Stimulated activated CD8-positive, alpha-beta memory T cell treated with anti-CD3 and anti-CD28 coated beads, Interleukin-15, amount 100 ng/mL, for 4 hours (primary cell): ENCODE measurements at regions not wholly inside any gene's neighbourhood (a gene's known extent, or its start where the extent isn't known, plus 50 kb on each side); places are given as distances from the start of the nearest gene placed in this dataset.

Experiments used
- DNase-seq, 2 donors: peaks; one replicate each; pipeline ENCODE4 v3.0.0-alpha.2; 2020; ENCODE audit warnings: low read depth in 2 of 2

DNA sequence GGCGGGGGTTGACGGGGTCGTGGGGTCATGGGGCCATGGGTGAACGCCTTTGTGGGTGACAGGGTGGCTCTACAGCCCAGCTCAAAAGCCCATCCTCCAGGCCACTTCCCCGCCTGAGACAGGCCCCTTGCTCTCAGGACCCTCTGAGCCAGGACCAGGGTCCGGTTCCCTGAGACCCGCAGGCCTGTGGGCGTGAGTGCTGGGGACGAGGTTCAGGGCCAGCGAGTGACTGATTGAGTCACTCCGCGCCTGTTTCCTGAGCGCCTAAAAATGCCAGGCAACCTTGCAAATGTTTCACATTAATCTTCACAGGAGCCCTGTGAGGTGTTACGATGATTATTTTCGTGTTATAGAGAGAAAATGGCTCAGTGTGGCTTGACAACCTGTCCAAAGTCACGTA lies 97.8 kb downstream of the ZNF674 start:
- no peak for DNase-seq

- DNase-seq: peak; percentile 74 to 79
Observed at GRCh38 chrX:46446727-46447378, 98.4 kb downstream of the ZNF674 start.

- DNase-seq: no peak
Observed at GRCh38 chrX:46444011-46444410, 101.2 kb downstream of the ZNF674 start.

- DNase-seq: no peak
Observed at GRCh38 chrX:46436744-46437143, 108.5 kb downstream of the ZNF674 start.

GRCh38 chrX:46433892-46434291 lies 111.3 kb downstream of the ZNF674 start:
- DNase-seq: no peak

DNA sequence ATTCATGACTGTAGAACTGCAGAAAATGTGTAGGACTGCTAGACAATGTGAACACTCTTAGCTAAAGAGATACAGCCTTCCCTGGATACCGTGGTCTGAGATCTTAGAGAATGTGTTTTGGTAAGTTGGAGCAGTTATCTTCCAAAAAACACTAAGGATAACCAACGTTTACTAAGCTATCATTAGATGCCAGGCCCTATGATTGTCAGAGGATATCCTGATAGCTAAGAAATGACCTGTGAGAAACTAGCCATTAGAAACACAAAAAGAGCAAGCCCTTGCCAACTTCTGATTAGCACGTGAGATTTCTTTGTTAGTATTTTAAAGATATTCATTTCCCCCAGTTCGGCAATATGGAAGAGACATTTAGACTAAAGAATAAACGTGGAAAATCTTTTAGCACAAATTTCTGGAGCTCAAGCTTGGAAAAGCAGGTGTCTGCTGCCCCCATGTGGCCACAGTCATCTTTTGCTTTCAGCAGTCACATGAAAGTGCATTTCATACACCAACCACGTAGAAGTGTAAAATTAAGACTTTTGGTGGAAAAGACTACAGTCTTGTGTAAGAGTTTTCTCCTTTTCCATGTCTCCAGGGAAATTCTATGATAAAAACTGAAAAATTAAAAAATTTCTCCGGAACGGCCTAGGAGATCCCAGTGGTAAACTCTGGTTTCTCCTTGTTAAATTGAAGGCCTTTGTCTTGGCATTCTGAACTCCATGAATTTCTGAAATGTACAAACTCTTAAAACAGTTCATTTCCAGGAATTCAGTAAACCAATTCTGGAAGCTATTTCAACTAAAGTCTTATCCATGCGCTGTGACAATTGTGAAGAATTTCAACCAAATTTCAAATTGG lies 136.4 kb downstream of the ZNF674 start:
- peak; percentile 7 to 46 for DNase-seq

DNA sequence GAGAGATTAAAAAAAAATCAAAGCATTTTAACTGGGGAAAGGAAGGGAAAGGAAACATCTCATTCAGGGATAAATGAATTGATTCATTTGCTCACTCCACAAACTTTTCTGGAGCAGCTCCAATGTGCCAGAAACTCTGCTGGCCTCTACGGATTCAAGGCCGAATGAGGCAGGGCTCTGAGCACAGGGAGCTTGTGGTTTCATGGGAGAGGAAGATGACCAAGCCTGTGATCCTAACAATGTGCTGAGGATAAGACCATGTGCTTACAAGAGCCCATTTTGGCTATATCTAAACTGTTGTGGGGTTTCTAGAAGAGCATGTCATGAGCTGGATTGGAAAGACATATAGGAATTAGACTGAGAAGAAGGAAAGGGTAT lies 137.5 kb downstream of the ZNF674 start:
- no peak for DNase-seq

DNA sequence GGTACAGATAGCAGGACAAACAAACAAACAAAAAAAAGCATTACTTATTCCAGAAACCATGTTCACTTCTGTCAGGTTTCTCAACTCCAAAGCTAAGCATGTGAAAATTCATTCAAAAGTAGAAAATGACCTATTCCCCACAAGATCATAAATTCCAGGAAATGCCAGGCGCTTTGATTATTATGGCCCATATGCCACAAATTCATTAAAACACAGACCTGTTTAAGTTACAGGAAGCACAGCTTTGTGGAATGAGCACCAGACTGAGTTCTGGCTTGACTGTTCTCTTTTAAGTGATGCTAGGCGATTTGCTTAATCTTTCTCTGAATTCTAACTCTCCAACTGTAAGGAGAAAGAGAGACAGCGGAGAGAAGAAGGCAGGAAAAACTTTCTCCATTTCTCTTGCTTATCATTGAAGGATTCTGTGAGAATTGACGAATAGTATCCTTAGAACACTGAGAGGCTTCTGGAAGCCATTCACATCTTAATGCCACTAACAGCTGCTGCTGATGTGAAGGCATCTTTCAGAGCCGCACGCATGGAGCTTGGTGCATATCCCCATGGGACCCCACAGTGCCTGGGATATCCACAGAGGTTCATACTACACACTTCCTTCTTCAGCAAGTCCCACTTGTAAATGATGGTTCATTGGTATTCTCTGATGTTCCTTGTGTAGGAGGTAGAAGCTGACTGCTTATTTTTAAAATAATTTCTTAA lies 138.0 kb downstream of the ZNF674 start:
- no peak for DNase-seq

- DNase-seq: no peak
Observed at GRCh38 chrX:46404774-46405173, 140.4 kb downstream of the ZNF674 start.

- no peak for DNase-seq
Observed at GRCh38 chrX:46400530-46401443, 144.4 kb downstream of the ZNF674 start.

DNA sequence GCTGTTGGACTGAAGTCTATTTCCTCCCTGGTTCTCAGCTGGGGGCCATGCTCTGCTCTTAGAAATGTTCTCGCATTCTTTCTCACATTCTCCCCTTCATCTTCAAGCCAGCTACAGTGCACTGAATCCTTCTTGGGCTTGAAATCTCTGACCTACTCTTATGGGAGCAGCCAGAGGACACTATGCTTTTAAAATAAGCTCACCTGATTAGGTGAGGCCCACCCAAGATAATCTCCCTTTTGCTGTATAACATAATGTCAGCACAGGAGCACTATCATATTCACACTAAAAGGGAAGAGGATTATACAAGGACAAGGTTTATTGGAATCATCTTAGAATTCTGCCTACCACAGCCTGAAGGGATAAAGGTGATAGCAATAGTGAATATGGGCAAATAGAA lies 146.3 kb downstream of the ZNF674 start:
- no peak for DNase-seq

DNA sequence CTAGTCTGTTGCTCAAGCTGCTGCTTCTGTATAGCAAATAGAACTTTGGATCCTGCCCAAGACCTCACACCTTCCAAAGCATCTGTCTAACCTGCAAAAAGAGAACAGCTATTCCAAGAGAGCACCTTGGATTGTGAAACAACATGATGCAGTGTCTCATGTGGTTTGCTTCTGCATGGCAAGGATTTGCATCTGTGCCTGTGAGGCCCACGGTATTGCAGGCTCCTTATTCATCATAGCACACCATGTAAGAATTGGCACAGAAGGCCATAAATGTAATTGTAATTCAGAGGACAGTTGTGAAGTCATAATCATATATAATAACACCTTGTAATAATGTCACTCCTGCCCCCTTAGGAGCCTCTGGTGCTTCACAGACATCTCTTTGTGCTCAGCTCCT lies 147.1 kb downstream of the ZNF674 start:
- DNase-seq: no peak

GRCh38 chrX:46386511-46386910 lies 158.7 kb downstream of the ZNF674 start:
- no peak for DNase-seq

GRCh38 chrX:46383006-46383405 lies 162.2 kb downstream of the ZNF674 start:
- DNase-seq: no peak

GRCh38 chrX:46382595-46382994 lies 162.6 kb downstream of the ZNF674 start:
- no peak for DNase-seq

DNA sequence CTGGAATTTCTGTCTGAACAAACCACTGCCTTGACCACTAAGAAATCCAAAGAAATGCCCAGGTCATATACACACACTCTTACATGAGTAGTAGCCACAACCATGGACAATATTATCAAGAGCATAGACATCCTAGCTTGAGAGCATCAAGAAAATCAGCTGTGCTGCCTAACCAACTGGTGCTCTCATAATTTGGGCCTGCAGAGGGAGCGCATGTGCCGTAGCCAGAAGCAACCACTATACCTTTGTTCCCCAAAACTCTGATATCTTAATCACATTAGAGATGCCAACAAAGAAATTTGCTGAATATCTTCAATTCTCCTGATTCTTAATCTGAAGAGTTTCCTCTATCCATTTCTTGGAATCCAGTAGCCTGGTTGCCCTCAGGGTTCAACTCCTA lies 163.6 kb downstream of the ZNF674 start:
- DNase-seq: no peak

- DNase-seq: no peak
Observed at GRCh38 chrX:46380148-46380752, 165.0 kb downstream of the ZNF674 start.

- DNase-seq: no peak
Observed at GRCh38 chrX:46376246-46376885, 168.9 kb downstream of the ZNF674 start.

GRCh38 chrX:46375831-46376230 lies 169.4 kb downstream of the ZNF674 start:
- DNase-seq: no peak

GRCh38 chrX:46374371-46374770 lies 170.8 kb downstream of the ZNF674 start:
- no peak for DNase-seq

GRCh38 chrX:46367491-46367890 lies 177.7 kb downstream of the ZNF674 start:
- DNase-seq: no peak
